ENCODE measurements at regions not wholly inside any gene's neighbourhood (a gene's known extent, or its start where the extent isn't known, plus 50 kb on each side); places are given as distances from the start of the nearest gene placed in this dataset.
A peak's percentile ranks its signal among the peaks of the same experiment; 100 is the strongest.

- no peak for DNase-seq (ENCODE audit: low spot score)
Measured at GRCh38 chr5:149441986-149442385, 62.9 kb upstream of the IL17B start.

- no peak for DNase-seq (ENCODE audit: low spot score)
Measured at GRCh38 chr5:149441194-149441753, 62.2 kb upstream of the IL17B start.

- peak; percentile 96 for DNase-seq (ENCODE audit: low spot score)
Measured at GRCh38 chr5:149439899-149440542, 60.9 kb upstream of the IL17B start.

- DNase-seq (ENCODE audit: low spot score) = no peak
Measured at GRCh38 chr5:149438711-149439132, 59.6 kb upstream of the IL17B start.

- no peak for DNase-seq (ENCODE audit: low spot score)
Measured at GRCh38 chr5:149438281-149438680, 59.2 kb upstream of the IL17B start.

GRCh38 chr5:149437391-149438040 is 58.4 kb upstream of the IL17B start:
- no peak for DNase-seq (ENCODE audit: low spot score)

- no peak for DNase-seq (ENCODE audit: low spot score)
Measured at GRCh38 chr5:149435660-149436059, 56.6 kb upstream of the IL17B start.

GRCh38 chr5:149435015-149435376 is 55.9 kb upstream of the IL17B start:
- no peak for DNase-seq (ENCODE audit: low spot score)

GRCh38 chr5:149434162-149435014 is 55.3 kb upstream of the IL17B start:
- peak; percentile 49 for DNase-seq (ENCODE audit: low spot score)

- DNase-seq (ENCODE audit: low spot score) = no peak
Measured at GRCh38 chr5:149433524-149434131, 54.5 kb upstream of the IL17B start.

GRCh38 chr5:149432911-149433401 is 53.9 kb upstream of the IL17B start:
- no peak for DNase-seq (ENCODE audit: low spot score)

- no peak for DNase-seq (ENCODE audit: low spot score)
Measured at GRCh38 chr5:149432376-149432775, 53.3 kb upstream of the IL17B start.

GRCh38 chr5:149429839-149430721 is 51.0 kb upstream of the IL17B start:
- DNase-seq (ENCODE audit: low spot score) = no peak

Data from kidney tubule cell (primary cell).